ELR (cell line): ENCODE measurements at regions not wholly inside any gene's neighbourhood (a gene's known extent, or its start where the extent isn't known, plus 50 kb on each side); places are given as distances from the start of the nearest gene placed in this dataset.
"Not testable (repeated sequence)": the region's sequence is repeated elsewhere in the genome, so short reads cannot be mapped to it uniquely, and the experiment has no call there.

ENCODE experiments used
- DNase-seq: peaks from one replicate; pipeline ENCODE4 v3.0.0-alpha.2; 2015; ENCODE audit warnings: low read depth

GRCh38 chr9:21533597-21533996 is 51.5 kb upstream of the IFNE start:
- DNase-seq = no peak

- no peak for DNase-seq
These were observed 53.3 kb upstream of the IFNE start for GRCh38 chr9:21535396-21535795.

GRCh38 chr9:21542787-21543186 is 60.7 kb upstream of the IFNE start:
- no peak for DNase-seq

- DNase-seq = no peak
These were observed 61.1 kb upstream of the IFNE start for GRCh38 chr9:21543187-21543586.

GRCh38 chr9:21543816-21544215 is 61.7 kb upstream of the IFNE start:
- DNase-seq = not testable (repeated sequence)

- no peak for DNase-seq
These were observed 64.8 kb upstream of the IFNE start for GRCh38 chr9:21546949-21547348.

GRCh38 chr9:21549251-21549765 is 67.2 kb upstream of the IFNE start:
- peak; percentile 86 for DNase-seq

GRCh38 chr9:21549890-21550289 is 67.8 kb upstream of the IFNE start:
- no peak for DNase-seq

GRCh38 chr9:21550392-21550791 is 68.3 kb upstream of the IFNE start:
- no peak for DNase-seq

- peak; percentile 60 for DNase-seq
These were observed 69.3 kb upstream of the IFNE start for GRCh38 chr9:21551401-21551800.

- no peak for DNase-seq
These were observed 70.4 kb upstream of the IFNE start for GRCh38 chr9:21552244-21553170.

- no peak for DNase-seq
These were observed 71.3 kb upstream of the IFNE start for GRCh38 chr9:21553441-21553840.

GRCh38 chr9:21554813-21555212 is 72.7 kb upstream of the IFNE start:
- no peak for DNase-seq

- peak; percentile 52 for DNase-seq
These were observed 73.8 kb upstream of the IFNE start for GRCh38 chr9:21555911-21556310.

- DNase-seq = peak; percentile 23
These were observed 74.7 kb upstream of the IFNE start for GRCh38 chr9:21556581-21557427.

- DNase-seq = no peak
These were observed 75.3 kb upstream of the IFNE start for GRCh38 chr9:21557428-21557768.

- no peak for DNase-seq
These were observed 76.0 kb upstream of the IFNE start for GRCh38 chr9:21558079-21558478.

GRCh38 chr9:21558615-21559401 is 76.7 kb upstream of the IFNE start:
- DNase-seq = peak; percentile 61

- DNase-seq = peak; percentile 84
These were observed 77.5 kb upstream of the IFNE start for GRCh38 chr9:21559402-21560280.

- no peak for DNase-seq
These were observed 78.2 kb upstream of the IFNE start for GRCh38 chr9:21560281-21560745.

- no peak for DNase-seq
These were observed 79.4 kb upstream of the IFNE start for GRCh38 chr9:21561502-21561901.
